ENCODE measurements at regions not wholly inside any gene's neighbourhood (a gene's known extent, or its start where the extent isn't known, plus 50 kb on each side); places are given as distances from the start of the nearest gene placed in this dataset.
A peak's percentile ranks its signal among the peaks of the same experiment; 100 is the strongest.

- peak; percentile 39 for DNase-seq
Measured at GRCh38 chr15:93185796-93186195, 96.8 kb upstream of the RGMA start.

DNA sequence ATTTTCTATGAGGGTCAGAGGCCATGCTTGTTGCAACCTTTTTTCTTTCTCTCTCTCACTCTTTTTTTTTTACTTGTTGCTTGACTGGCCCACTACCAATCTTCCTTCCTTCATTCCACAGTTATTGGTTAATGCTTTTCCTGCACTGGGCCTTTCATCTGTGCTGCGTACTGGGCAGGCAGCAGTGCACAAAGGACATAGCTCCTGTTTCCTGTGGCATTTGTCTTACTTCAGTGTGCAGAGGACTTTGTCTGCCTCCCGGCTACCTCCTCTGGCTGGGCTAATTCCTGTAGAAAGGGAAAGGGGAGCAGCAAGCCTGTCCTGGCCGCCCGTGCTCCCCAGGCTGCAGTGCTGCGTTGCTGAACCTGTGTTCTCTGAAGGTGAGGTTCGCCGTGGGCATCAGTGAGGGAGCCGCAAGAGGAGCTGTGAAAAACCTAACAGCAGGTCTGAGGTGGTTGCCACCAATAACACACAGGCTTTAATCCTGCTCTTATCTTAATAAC lies 93.7 kb upstream of the RGMA start:
- DNase-seq = no peak

DNA sequence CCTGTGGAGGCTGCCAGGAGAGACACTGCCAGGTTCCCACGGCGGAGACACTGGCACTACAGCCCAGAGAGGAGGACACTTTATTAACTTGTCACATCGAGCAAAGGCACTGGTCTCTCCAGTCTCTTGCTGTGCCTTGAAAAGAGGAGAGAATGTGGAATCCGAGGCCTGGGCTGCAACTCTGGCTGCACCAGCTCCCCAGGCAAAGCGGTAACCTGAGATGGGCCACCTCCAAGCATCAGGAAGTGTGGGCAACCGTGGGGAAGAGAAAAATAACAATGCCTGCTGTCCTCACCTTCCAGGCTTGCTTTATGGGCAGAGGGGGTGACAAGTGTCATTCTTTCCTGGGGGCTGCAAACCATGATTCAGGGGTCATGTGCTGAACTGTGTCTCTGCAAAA lies 91.6 kb upstream of the RGMA start:
- DNase-seq = no peak

DNA sequence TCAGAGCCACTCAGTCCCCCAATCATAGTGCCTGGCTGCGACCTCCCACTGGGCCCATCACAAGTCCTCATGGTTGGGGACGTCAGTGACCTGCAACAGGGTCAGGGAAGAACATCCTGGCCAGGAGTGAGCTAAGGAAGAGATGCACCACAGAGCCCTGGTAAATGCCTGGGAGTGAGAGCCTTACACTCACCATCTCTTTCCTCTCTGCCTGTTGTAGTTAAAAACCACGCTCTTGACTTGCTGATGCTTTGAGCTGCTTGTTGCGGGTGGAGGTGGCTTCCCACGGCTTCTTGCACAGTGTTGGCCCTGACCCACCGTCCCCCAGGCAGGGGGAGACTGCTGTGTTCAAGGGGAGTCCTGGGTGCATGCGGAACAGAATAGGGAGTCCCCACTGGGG lies 91.1 kb upstream of the RGMA start:
- peak; percentile 12 for DNase-seq

- DNase-seq = peak; percentile 96
Measured at GRCh38 chr15:93179700-93180102, 90.7 kb upstream of the RGMA start.

DNA sequence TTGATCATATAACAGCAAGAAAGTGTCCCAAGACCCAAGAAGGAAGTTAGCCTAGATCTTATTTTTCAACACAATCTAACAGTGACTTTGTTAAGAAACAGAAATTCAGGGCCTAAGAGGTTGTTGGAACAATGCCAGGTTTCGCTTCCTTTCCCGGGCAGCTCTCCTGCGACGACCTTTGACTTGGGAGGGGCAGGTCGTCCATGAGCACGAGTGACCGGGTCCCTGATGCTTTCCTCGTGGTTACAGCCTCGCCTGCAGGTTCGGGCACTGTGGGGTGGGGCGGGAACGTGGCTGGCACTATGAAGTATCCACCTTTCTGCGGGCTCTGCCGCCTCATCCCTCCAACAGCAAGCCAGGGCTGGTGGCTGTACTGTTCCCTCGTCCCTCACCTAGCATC lies 90.1 kb upstream of the RGMA start:
- peak; percentile 21 for DNase-seq

- no peak for DNase-seq
Measured at GRCh38 chr15:93178371-93178770, 89.4 kb upstream of the RGMA start.

DNA sequence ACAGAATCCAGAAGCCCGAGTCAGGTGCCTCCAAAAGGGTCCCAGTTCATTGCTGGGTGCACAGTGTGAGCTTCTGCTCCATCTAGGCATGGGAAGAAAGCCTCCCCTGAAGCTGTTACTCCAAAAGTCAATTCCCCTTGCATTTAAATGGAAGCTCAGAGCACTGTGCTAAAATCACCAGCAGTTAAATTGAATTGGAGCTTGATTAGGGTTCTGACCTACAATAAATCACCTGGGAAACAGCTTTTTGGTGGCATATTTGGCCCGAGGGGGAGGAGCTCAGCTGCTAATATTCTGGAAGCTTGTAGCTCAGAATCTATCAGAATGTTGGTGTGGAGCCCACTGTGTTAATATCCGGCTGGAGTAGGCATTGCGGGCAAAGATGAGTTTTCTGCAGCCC lies 87.1 kb upstream of the RGMA start:
- DNase-seq = no peak

DNA sequence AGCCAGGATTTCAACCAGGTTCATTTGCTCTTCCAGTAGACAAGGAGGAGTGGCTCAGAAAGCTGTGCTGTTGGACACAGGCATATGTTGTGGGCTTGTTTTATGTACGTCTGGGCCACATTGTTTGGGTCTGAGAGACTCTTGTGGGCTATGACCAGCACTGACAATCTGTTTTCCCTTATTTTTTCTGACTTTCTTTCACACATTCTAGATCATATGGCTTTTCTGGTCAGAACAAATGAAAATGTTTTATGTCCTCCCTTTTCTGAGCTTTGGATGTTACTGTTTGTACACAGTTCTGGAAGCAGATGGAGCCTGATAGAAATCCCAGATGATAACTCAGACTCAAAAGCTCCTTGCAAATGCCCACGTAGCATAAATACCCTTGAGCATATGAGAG lies 85.8 kb upstream of the RGMA start:
- DNase-seq = peak; percentile 61

- peak; percentile 93 for DNase-seq
Measured at GRCh38 chr15:93173369-93173768, 84.4 kb upstream of the RGMA start.

DNA sequence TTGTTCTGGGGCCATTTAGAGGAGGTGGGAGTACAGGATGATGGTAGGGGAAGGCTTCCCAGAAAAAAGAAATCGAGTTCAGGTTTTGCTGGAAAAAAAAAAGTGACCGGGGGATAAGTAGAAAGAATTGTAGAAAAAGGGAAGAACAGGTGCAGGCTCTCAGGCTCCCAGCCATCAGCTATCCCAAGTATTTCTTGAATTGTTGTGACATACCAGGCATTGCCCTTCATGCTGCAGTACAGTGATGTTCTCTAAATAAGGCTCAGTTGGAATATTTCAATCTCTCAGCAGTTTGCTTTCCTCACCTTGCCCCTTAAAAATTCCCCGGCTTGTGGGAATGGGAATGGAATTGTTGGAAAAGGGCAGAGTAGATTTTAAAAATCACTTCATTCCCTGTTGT lies 82.5 kb upstream of the RGMA start:
- no peak for DNase-seq

- no peak for DNase-seq
Measured at GRCh38 chr15:93170329-93170728, 81.3 kb upstream of the RGMA start.

DNA sequence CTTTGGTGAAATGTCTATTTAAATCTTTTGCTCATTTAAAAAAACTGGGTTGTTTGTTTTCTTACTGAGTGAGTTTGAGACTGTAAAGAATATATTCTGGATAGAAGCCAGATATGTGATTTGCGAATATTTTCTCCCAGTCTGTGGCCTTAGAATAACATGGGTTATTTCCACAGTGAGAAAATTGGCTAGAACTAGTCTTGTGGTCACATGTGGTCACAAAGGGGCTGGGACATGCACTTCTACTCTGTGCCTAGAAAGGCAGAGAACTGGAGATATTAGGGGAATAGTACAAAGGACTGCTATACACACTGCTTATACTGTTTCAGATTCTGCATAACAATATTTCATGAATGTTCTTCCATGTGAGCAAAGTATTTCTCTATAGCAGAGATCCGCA lies 79.9 kb upstream of the RGMA start:
- peak; percentile 55 for DNase-seq

- DNase-seq = no peak
Measured at GRCh38 chr15:93167291-93167690, 78.3 kb upstream of the RGMA start.

- no peak for DNase-seq
Measured at GRCh38 chr15:93166675-93167074, 77.7 kb upstream of the RGMA start.

- DNase-seq = no peak
Measured at GRCh38 chr15:93165734-93166470, 76.9 kb upstream of the RGMA start.

GRCh38 chr15:93164409-93164808 lies 75.4 kb upstream of the RGMA start:
- DNase-seq = no peak

GRCh38 chr15:93162560-93162959 lies 73.5 kb upstream of the RGMA start:
- DNase-seq = no peak

- no peak for DNase-seq
Measured at GRCh38 chr15:93159930-93160329, 70.9 kb upstream of the RGMA start.

- no peak for DNase-seq
Measured at GRCh38 chr15:93158097-93158900, 69.3 kb upstream of the RGMA start.

GRCh38 chr15:93154666-93155065 lies 65.7 kb upstream of the RGMA start:
- peak; percentile 22 for DNase-seq

- DNase-seq = peak; percentile 53
Measured at GRCh38 chr15:93152951-93153350, 63.9 kb upstream of the RGMA start.

- no peak for DNase-seq
Measured at GRCh38 chr15:93152360-93152759, 63.3 kb upstream of the RGMA start.

Data from fibroblast of skin of abdomen (primary cell).